Stimulated activated naive CD8-positive, alpha-beta T cell treated with anti-CD3 and anti-CD28 coated beads, Interleukin-15, amount 100 ng/mL, for 72 hours (primary cell): ENCODE measurements at regions not wholly inside any gene's neighbourhood (a gene's known extent, or its start where the extent isn't known, plus 50 kb on each side); places are given as distances from the start of the nearest gene placed in this dataset.
A peak's percentile ranks its signal among the peaks of the same experiment; 100 is the strongest.

Source experiments
- ATAC-seq: fragments of 150-1000 bp; cut with Tn5 transposase; 2 replicates; pipeline ENCODE4 v1.10.0; 2021; ENCODE audit warnings: mild to moderate bottlenecking, moderate library complexity
- DNase-seq, 2 donors: peaks; one replicate each; pipeline ENCODE4 v3.0.0; 2021 to 2022
- H3K27ac Mint-ChIP-seq, 2 donors: one replicate each; pipeline ENCODE4 v1.8.0; 2022; ENCODE audit warnings: mild to moderate bottlenecking in 2 of 2, mixed read lengths in 2 of 2, moderate library complexity in 2 of 2
- H3K27me3 Mint-ChIP-seq: one replicate; pipeline ENCODE4 v1.8.0; 2022; ENCODE audit warnings: mixed read lengths
- H3K4me1 Mint-ChIP-seq: one replicate; pipeline ENCODE4 v1.8.0; 2022; ENCODE audit warnings: mild to moderate bottlenecking, mixed read lengths
- H3K4me3 Mint-ChIP-seq, 2 donors: one replicate each; pipeline ENCODE4 v1.8.0; 2022; ENCODE audit warnings: mild to moderate bottlenecking in 2 of 2, mixed read lengths in 2 of 2, moderate library complexity in 1 of 2
- H3K9me3 Mint-ChIP-seq, 2 donors: one replicate each; pipeline ENCODE4 v1.8.0; 2022; ENCODE audit warnings: mixed read lengths in 2 of 2

- DNase-seq (no peak), ATAC-seq (no peak)
- Mint-ChIP-seq H3K27ac (no peak overlapping the region), H3K4me1 (peaks cover 12% of the 10 kb centered on the region), H3K4me3 (no peak overlapping the region), H3K27me3 (peaks cover 32% of the 10 kb centered on the region), H3K9me3 (peaks cover 0 to 3% of the 10 kb centered on the region in 2 donors)
These were observed 139.5 kb downstream of the TEX29 start for GRCh38 chr13:111459803-111460547.

- H3K27me3 Mint-ChIP-seq: peaks cover 32% of the 10 kb centered on the region
- H3K27ac Mint-ChIP-seq: peak overlapping the region in 1 of 2 donors; percentile 19
- no peak for DNase-seq
- H3K4me1 Mint-ChIP-seq: peaks cover 12% of the 10 kb centered on the region
- no peaks in the 10 kb centered on the region for H3K9me3 Mint-ChIP-seq
- no peak overlapping the region for H3K4me3 Mint-ChIP-seq
- peak; percentile 53 for ATAC-seq
These were observed 140.4 kb downstream of the TEX29 start for GRCh38 chr13:111460548-111461444.

- DNase-seq (no peak), ATAC-seq (peak; percentile 30)
- Mint-ChIP-seq H3K9me3 (no peaks in the 10 kb centered on the region), H3K27me3 (peaks cover 32% of the 10 kb centered on the region), H3K4me1 (peaks cover 12% of the 10 kb centered on the region), H3K27ac (peak overlapping the region in 1 of 2 donors; percentile 89), H3K4me3 (no peak overlapping the region)
These were observed 141.2 kb downstream of the TEX29 start for GRCh38 chr13:111461445-111462149.

DNA sequence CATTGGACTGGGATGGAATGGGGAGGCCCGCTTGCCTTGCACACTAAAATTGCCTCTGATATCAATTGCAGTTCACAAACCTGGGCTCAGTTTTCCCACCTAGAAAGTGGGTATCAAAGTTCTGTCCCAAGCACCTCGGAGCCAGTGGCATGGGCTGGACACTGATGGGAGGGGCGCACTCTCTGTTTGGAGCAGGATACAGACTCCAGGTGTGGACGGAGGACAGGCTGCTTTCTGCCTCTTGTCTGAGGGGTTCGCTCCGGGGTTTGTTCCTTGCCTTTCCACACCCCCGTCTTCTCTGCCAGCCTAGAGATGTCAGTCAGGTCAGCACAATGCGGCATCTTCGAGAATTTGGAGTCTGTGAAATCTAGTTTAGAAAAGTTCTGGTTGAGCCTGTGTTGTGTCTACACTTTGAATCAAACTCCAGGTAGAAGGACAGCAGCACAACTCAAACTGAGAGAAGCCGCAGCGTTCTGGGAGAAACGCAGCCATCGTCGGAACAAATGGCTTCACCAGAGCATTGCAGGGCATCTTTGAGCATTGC is 141.9 kb downstream of the TEX29 start:
- DNase-seq: no peak
- no peak overlapping the region for H3K4me3 Mint-ChIP-seq
- H3K9me3 Mint-ChIP-seq: no peaks in the 10 kb centered on the region
- H3K27ac Mint-ChIP-seq: no peak overlapping the region
- no peak for ATAC-seq
- peaks cover 12% of the 10 kb centered on the region for H3K4me1 Mint-ChIP-seq
- H3K27me3 Mint-ChIP-seq: peaks cover 39% of the 10 kb centered on the region

GRCh38 chr13:111462944-111463343 is 142.5 kb downstream of the TEX29 start:
- no peaks in the 10 kb centered on the region for H3K9me3 Mint-ChIP-seq
- no peak for DNase-seq
- H3K4me1 Mint-ChIP-seq: peaks cover 12% of the 10 kb centered on the region
- ATAC-seq: no peak
- H3K4me3 Mint-ChIP-seq: no peak overlapping the region
- H3K27me3 Mint-ChIP-seq: peaks cover 45% of the 10 kb centered on the region
- H3K27ac Mint-ChIP-seq: no peak overlapping the region

DNA sequence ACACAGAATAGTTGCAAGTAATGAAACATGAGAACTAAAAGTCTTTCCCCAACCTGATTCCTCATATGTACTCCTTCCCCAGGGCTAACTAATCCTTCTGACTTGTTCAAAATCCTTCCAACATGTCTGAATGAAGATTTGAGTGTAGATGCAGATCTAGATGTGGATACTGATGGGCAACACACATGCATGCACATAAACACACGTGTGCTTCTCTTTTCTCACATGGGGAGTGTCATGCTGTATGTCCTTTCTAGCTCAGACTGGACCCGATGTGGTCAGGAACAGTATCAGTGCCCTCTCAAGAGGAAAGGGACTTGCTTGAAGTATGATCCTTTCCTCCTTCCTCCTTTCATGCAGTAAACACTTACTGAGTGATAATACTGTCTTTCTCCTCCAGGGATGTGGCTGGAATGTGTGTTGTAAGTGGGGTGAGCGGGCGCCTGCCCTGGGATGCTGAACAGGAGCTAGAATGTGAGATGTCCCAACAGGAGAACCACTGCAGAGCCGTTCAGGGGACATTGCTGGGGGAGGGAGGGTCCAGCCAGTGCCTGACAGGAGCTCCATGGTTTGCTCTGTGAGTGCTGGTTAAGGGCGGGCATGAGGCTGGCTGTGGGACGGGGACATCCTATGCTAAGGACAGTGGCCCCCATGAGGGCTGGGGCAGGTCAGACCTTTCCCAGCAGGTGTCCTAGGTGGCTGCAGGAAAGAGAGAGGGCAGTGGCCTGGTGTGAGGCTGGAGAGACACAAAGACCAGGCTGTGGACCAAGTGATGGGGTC is 146.9 kb downstream of the TEX29 start:
- Mint-ChIP-seq H3K27ac (no peak overlapping the region), H3K4me3 (no peak overlapping the region), H3K9me3 (no peaks in the 10 kb centered on the region), H3K4me1 (no peaks in the 10 kb centered on the region), H3K27me3 (peaks cover 23% of the 10 kb centered on the region)
- DNase-seq: no peak
- ATAC-seq: no peak

DNA sequence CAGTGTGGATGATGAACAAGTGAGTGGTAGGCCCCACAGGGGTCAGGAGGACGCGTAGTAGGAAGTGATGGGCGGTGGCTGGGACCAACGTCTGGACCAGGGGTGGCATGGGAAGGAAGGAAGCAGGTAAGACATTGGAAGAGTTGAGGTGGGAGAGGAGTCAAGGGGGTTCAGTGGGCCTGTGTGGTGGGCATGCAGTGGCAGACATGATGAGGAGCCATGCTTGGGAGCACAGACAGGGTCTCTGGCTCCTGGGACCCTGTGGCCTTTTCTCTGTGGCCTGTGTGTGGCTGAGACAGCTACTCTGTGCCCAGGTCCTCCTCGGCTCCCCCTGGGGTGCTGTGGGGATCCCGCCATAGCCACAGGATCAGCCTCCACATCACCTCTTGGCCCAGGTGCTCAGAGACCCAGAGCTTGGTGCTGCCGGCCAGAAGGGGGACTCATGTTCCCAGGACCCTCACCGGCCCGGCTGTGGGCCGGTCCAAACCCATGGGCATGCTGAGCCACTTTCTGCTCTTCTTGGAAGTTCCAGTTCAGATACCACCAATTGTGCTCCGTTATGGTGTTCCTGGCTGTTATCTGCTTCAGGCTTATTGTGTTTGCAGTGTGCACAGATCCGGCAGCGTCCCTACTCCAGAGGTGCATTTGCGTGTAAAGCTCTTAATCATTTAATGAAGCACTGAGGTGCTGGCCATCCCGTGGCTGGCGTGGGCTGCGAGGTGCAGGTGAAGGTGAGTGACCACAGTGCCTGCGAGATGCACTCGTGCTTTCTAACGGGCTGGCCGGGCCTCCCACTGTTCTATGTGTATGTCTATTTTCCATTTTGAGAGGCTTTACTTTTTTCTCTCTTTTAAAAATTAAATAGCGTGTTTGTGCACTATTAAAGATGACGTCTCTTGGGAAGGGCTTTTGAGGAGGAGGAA is 147.9 kb downstream of the TEX29 start:
- no peak for DNase-seq
- no peak overlapping the region for H3K27ac Mint-ChIP-seq
- H3K9me3 Mint-ChIP-seq: no peaks in the 10 kb centered on the region
- peaks cover 29% of the 10 kb centered on the region for H3K27me3 Mint-ChIP-seq
- no peaks in the 10 kb centered on the region for H3K4me1 Mint-ChIP-seq
- ATAC-seq: no peak
- no peak overlapping the region for H3K4me3 Mint-ChIP-seq

GRCh38 chr13:111469450-111469849 is 149.0 kb downstream of the TEX29 start:
- H3K27ac Mint-ChIP-seq: no peak overlapping the region
- no peak for ATAC-seq
- H3K27me3 Mint-ChIP-seq: peaks cover 25% of the 10 kb centered on the region
- no peak for DNase-seq
- H3K9me3 Mint-ChIP-seq: no peaks in the 10 kb centered on the region
- H3K4me1 Mint-ChIP-seq: no peaks in the 10 kb centered on the region
- H3K4me3 Mint-ChIP-seq: no peak overlapping the region

- Mint-ChIP-seq H3K4me3 (no peak overlapping the region), H3K9me3 (no peaks in the 10 kb centered on the region), H3K4me1 (no peaks in the 10 kb centered on the region), H3K27ac (no peak overlapping the region), H3K27me3 (peaks cover 25% of the 10 kb centered on the region)
- DNase-seq: no peak
- ATAC-seq: no peak
These were observed 149.6 kb downstream of the TEX29 start for GRCh38 chr13:111469916-111470506.

DNA sequence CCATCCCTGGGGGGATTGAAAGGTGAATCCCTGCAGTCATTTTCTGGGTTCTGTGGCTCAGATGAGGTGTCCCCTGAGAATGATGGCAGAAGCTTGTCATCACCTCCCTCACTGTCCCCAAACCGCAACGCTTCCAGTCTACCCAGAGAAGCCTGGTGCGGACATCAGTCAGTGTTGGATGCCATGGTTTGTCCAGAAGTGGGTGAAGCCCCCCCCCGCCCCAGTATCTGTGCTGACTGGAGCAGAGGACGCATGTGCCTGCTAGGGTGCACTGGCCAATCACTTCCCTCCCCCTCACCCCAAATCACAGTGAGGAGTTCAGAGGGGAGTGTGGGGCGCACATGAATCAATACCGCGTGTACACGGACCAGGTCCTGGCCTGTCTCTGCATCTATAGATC is 150.5 kb downstream of the TEX29 start:
- Mint-ChIP-seq H3K4me1 (no peaks in the 10 kb centered on the region), H3K27me3 (peaks cover 25% of the 10 kb centered on the region), H3K4me3 (no peak overlapping the region), H3K9me3 (no peaks in the 10 kb centered on the region), H3K27ac (no peak overlapping the region)
- no peak for ATAC-seq
- no peak for DNase-seq

DNA sequence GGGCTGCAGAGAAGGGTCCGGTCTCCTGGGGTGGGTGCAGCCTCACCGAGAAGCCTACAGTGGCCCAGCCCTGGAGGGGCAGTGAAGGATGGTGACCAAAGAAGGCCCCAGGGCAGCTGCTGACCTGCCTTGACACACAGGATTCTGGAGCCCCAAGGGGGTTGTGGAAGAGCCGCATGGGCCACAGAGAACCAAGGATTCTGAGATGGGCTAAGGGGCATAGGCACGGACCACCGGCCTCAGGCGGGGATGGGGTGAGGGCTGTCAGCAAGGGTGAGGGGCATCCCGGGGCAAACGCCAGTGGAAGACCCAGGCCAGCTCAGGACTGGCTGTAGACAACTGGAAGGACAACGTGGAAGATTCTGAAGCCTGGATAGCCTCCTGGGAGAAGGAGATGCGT is 151.6 kb downstream of the TEX29 start:
- no peak overlapping the region for H3K4me3 Mint-ChIP-seq
- H3K27me3 Mint-ChIP-seq: peaks cover 20% of the 10 kb centered on the region
- ATAC-seq (peak; percentile 19), DNase-seq (no peak)
- no peaks in the 10 kb centered on the region for H3K9me3 Mint-ChIP-seq
- H3K27ac Mint-ChIP-seq: no peak overlapping the region
- H3K4me1 Mint-ChIP-seq: no peaks in the 10 kb centered on the region

DNA sequence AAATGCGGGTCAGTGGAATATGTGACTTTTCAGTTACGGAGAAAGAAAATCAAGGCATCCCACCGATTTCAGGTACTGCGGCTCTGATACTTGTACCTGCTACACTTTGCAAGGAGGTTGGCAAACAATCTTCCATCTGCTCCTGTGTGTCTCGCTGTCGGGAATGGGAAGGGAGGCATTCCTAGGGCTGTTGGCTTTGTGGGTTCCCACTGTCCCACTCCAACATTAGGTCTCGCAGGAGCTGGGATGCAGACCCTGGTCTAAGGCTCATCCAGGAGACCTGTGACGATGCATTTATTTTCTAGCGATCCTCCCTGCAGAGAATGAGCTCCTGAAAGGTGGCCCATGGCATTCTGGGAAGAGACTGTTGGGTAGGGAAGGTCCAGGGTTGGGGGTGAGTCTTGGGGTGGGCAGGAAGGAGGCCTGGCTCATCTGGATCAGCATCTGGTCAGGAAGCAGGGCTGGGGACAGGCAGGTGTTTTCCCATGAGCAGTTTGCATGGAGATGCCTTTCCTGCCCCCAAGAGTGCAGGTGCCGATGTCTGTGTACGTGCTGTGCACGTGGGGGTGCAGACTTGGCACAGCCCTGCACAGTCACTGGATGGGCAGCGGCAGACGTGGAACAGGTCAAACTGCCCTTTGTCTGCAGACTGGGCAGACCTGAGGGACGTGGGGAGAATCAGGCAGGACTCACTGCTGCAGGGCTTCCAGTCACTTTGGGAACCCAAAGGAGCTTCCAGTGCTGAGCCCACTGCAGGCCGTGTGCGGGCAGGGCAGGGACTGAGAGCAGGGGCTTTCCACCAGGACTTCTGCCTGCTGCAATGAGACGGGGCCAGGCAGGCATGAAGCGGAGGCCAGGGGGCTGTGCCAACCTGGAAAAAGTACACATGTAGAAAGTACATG is 152.4 kb downstream of the TEX29 start:
- no peak for DNase-seq
- no peak for ATAC-seq
- no peaks in the 10 kb centered on the region for H3K9me3 Mint-ChIP-seq
- no peak overlapping the region for H3K27ac Mint-ChIP-seq
- H3K4me1 Mint-ChIP-seq: no peaks in the 10 kb centered on the region
- H3K4me3 Mint-ChIP-seq: no peak overlapping the region
- peaks cover 13% of the 10 kb centered on the region for H3K27me3 Mint-ChIP-seq
